Renal cortical epithelial cell (primary cell): ENCODE measurements at regions not wholly inside any gene's neighbourhood (a gene's known extent, or its start where the extent isn't known, plus 50 kb on each side); places are given as distances from the start of the nearest gene placed in this dataset.

ENCODE experiments used
- DNase-seq: peaks from one replicate; pipeline ENCODE4 v3.0.0-alpha.2; 2011; ENCODE audit warnings: low read depth

GRCh38 chr5:34486160-34486848 is 169.8 kb upstream of the RAI14 start:
- peak; percentile 73 for DNase-seq

GRCh38 chr5:34486849-34487158 is 169.3 kb upstream of the RAI14 start:
- DNase-seq, result no peak

GRCh38 chr5:34487159-34487879 is 168.8 kb upstream of the RAI14 start:
- DNase-seq, result peak; percentile 98

GRCh38 chr5:34487956-34488355 is 168.2 kb upstream of the RAI14 start:
- no peak for DNase-seq

GRCh38 chr5:34488984-34489383 is 167.1 kb upstream of the RAI14 start:
- no peak for DNase-seq

- no peak for DNase-seq
Observed at GRCh38 chr5:34490506-34491250, 165.4 kb upstream of the RAI14 start.

GRCh38 chr5:34491251-34491620 is 164.9 kb upstream of the RAI14 start:
- no peak for DNase-seq

GRCh38 chr5:34494111-34494755 is 161.9 kb upstream of the RAI14 start:
- no peak for DNase-seq

GRCh38 chr5:34495178-34495577 is 160.9 kb upstream of the RAI14 start:
- peak; percentile 82 for DNase-seq

- DNase-seq, result no peak
Observed at GRCh38 chr5:34496260-34496691, 159.9 kb upstream of the RAI14 start.

- no peak for DNase-seq
Observed at GRCh38 chr5:34496701-34497469, 159.2 kb upstream of the RAI14 start.

- DNase-seq, result no peak
Observed at GRCh38 chr5:34497470-34497808, 158.7 kb upstream of the RAI14 start.

GRCh38 chr5:34498572-34498971 is 157.6 kb upstream of the RAI14 start:
- DNase-seq, result no peak

- peak; percentile 96 for DNase-seq
Observed at GRCh38 chr5:34499001-34499734, 157.0 kb upstream of the RAI14 start.

GRCh38 chr5:34500236-34500847 is 155.8 kb upstream of the RAI14 start:
- DNase-seq, result peak; percentile 56

GRCh38 chr5:34501016-34501415 is 155.1 kb upstream of the RAI14 start:
- no peak for DNase-seq

- DNase-seq, result peak; percentile 89
Observed at GRCh38 chr5:34501840-34502239, 154.3 kb upstream of the RAI14 start.

GRCh38 chr5:34502581-34502980 is 153.5 kb upstream of the RAI14 start:
- DNase-seq, result no peak

GRCh38 chr5:34503379-34504253 is 152.5 kb upstream of the RAI14 start:
- DNase-seq, result peak; percentile 58

GRCh38 chr5:34504967-34505366 is 151.2 kb upstream of the RAI14 start:
- no peak for DNase-seq
